C4-2B (cell line): ENCODE measurements at regions not wholly inside any gene's neighbourhood (a gene's known extent, or its start where the extent isn't known, plus 50 kb on each side); places are given as distances from the start of the nearest gene placed in this dataset.

ENCODE experiments used
- H3K27ac ChIP-seq: fragments of 450-650 bp; 2 replicates; pipeline ENCODE4 v1.5.1; 2017
- ZFX ChIP-seq: fragments of 450-650 bp; IDR thresholded peaks from 2 replicates; pipeline ENCODE4 v1.6.1; 2017
- TF ChIP-seq, protein P1 (sequence below): fragments of 450-650 bp; conservative IDR thresholded peaks from 2 replicates; pipeline ENCODE4 v1.5.1; 2017; ENCODE audit warnings: mild to moderate bottlenecking

DNA sequence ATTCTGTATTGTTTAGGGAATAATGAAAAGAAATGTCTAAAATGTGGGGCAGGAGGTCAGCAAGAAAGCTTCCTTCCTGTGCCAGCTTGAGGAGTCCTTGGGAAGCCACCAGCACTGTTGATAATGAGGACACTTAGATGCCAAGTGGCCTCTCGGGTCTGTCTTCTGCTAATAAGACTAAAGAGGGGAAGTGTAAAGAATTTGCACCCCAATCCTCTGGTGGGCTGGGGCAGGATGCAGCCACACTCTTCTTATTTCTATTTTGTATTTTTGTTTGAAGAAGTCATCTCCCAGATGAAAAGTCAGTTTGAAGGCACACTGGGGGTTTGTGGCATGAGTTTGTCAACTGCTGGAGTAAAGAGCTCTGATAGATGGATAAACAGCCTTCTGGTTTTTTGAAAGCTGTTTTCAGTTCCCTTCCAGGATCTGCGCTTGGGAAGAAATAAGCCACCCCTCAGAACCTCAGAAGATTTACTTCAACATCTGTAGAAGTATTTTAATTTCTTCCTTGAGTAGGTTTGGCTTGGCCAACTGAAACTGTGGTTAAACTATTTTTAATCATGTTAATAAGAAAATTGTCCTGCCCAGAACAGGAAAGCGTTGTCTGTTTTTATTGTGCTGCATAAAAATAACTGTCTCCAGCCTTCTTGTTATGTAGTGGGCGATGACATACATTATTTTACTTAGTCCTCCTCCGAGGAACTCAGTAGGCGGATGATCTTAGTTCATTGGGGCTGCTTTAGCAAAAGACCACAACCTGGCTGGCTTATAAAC, 128.8 kb upstream of the GPR26 start:
- TF ChIP-seq ZFX: no peak
- TF ChIP-seq, protein P1, sequence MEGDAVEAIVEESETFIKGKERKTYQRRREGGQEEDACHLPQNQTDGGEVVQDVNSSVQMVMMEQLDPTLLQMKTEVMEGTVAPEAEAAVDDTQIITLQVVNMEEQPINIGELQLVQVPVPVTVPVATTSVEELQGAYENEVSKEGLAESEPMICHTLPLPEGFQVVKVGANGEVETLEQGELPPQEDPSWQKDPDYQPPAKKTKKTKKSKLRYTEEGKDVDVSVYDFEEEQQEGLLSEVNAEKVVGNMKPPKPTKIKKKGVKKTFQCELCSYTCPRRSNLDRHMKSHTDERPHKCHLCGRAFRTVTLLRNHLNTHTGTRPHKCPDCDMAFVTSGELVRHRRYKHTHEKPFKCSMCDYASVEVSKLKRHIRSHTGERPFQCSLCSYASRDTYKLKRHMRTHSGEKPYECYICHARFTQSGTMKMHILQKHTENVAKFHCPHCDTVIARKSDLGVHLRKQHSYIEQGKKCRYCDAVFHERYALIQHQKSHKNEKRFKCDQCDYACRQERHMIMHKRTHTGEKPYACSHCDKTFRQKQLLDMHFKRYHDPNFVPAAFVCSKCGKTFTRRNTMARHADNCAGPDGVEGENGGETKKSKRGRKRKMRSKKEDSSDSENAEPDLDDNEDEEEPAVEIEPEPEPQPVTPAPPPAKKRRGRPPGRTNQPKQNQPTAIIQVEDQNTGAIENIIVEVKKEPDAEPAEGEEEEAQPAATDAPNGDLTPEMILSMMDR: no peak
- no peak overlapping the region for H3K27ac ChIP-seq

DNA sequence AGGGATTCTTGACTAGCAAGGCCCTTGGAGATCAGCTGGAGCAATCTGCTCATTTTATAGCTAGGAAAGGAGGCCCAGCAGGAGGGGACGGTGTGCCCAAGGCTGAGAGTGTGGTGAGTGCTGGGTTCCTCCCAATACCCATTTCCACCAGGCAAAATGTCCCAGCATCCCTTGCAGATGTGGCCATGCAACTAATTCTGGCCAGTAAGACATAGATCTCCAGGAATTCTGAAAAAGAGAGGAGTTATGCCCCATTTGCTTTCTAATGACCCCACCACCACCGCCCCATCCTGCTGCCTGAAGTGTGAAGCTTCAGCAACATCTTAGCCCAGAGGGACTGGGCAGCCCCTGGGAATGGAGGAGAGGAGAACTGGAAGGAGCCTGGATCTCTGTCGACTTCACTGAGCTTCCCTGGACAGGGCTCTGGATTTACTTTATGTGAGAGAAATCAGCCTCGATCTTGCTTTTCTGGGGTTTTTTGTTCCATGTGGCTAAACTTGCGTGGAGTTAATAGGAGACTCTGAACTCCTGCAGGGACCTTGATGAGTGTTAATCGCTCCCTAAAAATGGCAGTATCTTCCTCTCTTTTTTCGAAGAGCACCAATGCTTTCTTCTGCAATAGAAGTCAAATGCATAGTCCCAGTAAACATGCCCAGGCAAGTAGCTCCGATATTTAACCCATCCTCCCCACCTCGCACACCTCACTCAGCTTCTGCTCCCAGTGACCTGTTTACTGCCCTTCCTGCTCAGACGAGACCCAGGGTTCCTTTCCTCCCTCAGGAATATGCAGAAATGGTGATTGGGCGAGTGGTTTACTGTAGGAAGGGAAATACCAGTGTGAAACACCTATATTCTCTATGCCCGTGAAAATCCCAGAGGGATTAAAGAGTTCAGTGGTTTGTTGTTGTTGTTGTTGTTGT, 127.5 kb upstream of the GPR26 start:
- TF ChIP-seq, protein P1: no peak
- no peak overlapping the region for H3K27ac ChIP-seq

DNA sequence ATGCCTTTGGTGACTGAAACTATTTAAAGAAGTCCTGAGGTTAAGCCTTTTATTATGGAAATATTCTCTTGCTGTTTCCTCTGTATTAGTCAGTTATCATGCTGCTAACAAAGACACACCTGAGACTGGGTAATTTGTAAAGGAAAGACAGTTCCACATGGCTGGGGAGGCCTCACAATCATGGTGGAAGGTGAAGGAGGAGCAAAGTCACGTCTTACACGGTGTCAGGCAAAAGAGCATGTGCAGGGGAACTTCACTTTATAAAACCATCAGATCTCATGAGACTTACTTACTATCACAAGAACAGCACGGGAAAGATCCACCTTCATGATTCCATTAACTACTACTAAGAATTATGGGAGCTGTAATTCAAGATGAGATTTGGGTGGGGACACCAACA, 121.2 kb upstream of the GPR26 start:
- H3K27ac ChIP-seq: no peak overlapping the region
- TF ChIP-seq ZFX: no peak
- TF ChIP-seq, protein P1: no peak

DNA sequence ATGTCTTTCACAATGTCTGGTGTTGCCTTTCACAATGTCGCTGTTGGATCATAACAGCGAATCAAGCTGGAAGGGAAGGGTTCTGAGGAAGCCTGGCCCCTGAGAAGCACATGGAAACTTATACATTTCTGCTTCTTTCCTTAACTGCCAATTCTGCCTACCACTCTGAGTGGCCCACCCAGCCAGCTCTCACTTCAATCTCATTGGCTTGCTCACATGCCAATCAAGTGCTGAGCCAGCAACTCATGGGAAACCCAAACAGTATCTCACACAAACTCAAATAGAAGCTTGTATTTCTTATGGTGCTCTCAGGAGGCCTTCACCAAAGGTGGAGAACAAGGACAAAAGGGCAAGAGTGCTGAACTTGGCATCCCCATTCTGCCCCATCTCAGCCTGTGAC, 117.4 kb upstream of the GPR26 start:
- no peak overlapping the region for H3K27ac ChIP-seq
- TF ChIP-seq ZFX: no peak
- TF ChIP-seq, protein P1: no peak

DNA sequence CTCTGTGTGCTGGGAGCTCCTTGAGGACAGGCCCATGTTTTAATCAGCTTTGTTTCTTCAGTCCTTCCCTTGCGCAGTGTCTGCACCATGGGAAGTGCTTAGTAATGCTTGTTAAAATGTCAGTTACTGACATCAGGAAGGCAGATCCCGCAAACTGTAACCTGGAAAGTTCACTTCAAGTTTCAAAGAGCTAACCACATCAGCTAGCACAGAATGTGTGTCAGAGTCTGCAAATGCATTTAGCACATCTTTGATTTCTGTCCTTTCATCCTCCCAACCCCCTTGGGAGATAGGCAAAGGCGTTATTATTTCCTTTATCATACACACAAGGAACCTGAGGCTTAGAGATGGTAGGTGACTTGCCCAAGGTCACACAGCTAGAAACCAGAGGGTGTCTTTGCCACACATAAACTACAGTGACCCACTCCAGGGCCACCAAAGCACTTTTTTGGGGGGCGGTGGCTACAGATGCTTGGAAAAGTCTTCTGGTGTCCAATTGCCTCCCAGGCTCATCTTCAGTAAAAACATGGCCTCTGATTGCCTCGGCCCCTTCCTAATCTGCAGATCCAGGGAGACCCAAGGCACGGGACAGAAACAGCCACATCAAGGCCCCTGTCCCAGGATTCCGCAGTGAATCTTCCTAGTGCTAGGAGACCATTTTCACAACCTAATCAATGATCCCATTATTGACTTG, 116.2 kb upstream of the GPR26 start:
- TF ChIP-seq, protein P1: no peak
- no peak for TF ChIP-seq ZFX
- H3K27ac ChIP-seq: no peak overlapping the region

DNA sequence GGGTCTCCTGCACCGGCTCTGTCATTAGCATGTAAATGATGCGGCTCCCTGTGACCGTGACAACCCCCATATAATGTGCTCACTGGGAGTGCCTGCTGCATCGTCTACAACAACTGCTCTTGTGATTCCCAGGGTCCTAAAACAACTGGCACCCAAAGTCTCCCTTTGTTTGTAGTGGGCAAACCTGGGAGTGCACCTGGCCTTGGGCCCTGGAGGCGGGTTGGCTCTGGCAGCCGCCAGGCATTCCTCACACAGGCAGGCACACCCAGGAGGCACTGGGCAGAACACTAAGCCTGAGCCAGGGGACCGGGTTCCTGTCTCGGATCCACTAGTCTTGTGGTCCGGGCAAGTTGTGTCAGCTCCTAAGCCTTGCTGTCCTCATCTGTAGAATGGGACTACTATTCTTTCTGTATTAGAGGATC, 115.5 kb upstream of the GPR26 start:
- TF ChIP-seq ZFX: no peak
- TF ChIP-seq, protein P1: no peak
- no peak overlapping the region for H3K27ac ChIP-seq
